LNCaP clone FGC (cell line): ENCODE measurements at regions not wholly inside any gene's neighbourhood (a gene's known extent, or its start where the extent isn't known, plus 50 kb on each side); places are given as distances from the start of the nearest gene placed in this dataset.

Source experiments
- DNase-seq: peaks from one replicate; pipeline ENCODE4 v3.0.0-alpha.2; 2011; ENCODE audit warnings: low read depth
- H3K4me3 ChIP-seq: 2 replicates; pipeline ENCODE4 v1.5.1; 2011; ENCODE audit warnings: mild to moderate bottlenecking, low read depth, low read length, control low read depth
- CTCF ChIP-seq: IDR thresholded peaks from 2 replicates; pipeline ENCODE4 v1.5.1; 2012; ENCODE audit warnings: mild to moderate bottlenecking; ENCODE audit not compliant: control insufficient read depth, insufficient read depth; ENCODE audit errors: extremely low read depth

DNA sequence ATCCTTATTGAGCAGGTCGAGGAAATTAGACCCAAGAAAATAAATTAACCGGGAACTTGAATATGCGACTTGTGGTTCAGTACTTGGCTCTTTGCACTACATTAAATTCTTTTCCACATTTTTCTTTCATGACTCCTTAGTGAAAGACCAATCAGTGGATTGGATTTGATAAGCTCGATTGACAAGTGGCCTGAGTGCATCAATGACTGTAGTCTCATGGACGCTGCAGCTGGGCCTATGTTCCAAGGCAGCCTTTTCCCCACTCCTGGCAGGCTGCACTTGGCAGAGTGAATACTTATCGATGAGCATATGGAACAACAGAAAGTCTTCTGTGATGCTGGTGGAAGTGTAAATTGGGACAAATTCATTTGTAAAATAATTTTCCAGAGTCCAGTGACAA is 210.8 kb upstream of the EXOC2 start:
- H3K4me3 ChIP-seq, result no peak overlapping the region
- TF ChIP-seq CTCF, result no peak
- DNase-seq, result no peak

DNA sequence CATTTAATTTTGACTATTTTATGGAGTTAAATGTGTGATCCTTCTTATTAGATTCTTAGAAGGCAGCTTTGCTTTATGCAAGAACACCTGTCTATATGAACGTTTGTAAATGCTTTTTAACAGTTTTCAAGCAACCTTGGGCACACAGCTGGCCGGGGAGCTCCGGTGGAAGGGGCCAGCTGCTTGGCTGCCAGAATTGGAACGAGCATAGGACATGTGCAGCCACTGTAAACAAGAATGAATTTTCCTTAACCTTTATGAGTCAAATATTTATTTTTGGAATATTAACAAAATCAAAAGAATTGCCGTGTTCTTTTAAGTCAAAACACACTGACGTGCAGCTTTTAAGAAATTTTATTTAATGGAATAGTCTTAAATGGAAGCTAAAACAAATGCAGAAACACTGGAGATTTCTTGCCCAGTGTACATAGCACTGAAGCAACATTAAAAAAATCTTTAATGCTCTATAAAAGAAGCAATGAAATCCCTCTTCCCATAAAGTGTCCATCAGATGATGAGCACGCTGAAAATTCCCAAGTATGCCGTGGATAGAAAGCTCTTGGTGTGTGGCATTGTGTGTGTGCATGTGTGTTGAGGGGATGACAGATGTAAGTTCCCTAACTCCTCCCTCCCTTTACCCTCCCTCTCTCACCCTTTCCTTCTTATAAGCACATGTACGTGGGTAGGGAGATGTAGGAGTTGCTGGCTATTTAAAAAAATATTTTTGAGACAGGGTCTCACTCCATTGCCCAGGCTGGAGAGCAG is 208.9 kb upstream of the EXOC2 start:
- no peak for TF ChIP-seq CTCF
- DNase-seq, result peak; percentile 60
- H3K4me3 ChIP-seq, result no peak overlapping the region

DNA sequence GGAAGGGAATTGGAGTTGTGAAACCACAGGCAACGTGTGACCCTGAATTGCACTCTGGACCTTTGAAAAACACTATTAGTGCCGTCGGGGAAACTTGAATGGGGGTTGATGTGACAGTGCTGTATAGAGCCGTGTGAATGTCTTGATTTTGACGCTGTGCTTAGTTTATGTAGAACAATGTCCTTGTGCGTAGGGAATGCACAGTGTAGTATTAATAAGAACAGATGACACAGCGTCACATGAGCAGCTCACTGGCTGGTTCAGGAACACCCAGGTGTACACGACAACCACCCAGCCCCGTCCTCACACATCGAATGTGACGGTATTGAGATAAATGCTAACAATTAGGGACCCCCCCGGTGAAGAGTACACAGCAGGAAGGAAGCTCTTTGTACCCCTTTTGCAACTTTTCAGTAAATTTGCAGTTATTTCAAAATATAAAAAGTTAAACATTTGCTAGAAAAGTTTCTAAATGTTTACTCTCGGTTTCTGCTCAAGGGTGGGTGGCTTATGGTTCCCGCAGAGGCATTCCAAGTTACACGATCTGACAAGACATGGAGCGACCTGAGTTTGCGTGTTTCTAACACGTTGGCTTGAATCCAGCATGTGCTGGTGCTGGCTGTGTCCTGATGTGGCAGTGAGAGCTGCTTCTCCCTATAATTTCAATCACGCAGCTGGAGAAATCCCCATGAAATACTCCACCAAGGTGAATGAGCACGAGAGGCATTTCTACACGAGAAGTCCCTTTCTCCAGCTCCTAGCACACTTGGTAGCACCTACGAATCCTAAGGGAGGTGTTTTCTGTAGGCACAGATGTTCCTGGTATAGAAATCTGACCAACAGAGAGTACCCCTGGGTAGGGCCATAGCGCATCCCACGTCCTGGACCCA is 208.0 kb upstream of the EXOC2 start:
- no peak for TF ChIP-seq CTCF
- H3K4me3 ChIP-seq, result no peak overlapping the region

DNA sequence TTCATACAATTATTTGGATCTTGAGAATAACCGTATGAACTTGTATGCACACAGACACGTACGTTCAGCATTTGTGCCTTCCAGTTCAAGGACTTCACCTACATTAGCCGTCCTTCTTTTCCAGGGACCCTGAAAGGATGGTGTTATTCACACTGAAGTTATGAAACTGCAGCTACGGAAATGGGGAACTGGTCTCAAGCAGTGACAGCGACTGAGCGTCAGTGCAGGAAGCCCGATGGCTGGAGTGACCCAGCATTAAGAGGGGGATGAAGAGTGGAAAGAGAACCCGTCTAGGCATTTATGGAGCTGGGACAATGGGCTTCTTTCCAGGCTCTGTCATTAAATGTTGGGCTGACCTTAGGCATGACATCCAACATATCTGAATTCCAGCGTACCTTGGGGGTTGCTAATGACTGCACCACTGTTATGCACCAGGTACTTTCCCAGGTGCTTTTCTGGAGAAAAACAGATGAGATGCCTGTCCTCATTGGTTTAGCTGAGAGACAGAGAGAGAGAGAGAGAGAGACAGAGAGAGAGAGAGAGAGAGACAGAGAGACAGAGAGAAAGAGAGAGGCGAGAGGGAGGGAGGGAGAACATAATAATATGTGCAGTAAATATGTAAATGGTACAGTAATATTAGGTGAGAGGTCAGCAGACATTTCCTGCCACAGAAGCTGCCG is 204.7 kb upstream of the EXOC2 start:
- no peak for TF ChIP-seq CTCF
- no peak overlapping the region for H3K4me3 ChIP-seq
- no peak for DNase-seq

More for the DNA sequence above, 208.0 kb upstream of the EXOC2 start:
- DNase-seq, result no peak

DNA sequence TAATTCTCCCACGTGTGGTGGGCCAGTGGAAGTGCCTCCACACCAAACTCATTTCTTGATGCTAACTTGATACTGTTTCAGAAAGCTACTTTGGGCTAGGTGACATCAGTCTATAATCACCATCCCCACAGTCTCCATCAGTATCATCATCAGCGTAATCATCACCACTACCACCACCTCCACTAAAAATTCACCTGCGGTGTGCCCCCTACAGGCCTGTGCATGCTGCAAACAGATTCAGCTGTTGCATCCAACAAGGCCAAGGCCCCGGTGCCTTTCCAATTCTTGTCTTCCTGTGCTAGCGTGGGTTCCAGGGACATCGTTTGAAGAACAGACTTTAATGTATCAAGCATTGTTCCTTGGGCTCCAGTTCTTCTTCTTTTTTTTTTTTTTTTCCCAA is 201.3 kb upstream of the EXOC2 start:
- TF ChIP-seq CTCF, result peak; percentile 25
- no peak overlapping the region for H3K4me3 ChIP-seq
- no peak for DNase-seq

DNA sequence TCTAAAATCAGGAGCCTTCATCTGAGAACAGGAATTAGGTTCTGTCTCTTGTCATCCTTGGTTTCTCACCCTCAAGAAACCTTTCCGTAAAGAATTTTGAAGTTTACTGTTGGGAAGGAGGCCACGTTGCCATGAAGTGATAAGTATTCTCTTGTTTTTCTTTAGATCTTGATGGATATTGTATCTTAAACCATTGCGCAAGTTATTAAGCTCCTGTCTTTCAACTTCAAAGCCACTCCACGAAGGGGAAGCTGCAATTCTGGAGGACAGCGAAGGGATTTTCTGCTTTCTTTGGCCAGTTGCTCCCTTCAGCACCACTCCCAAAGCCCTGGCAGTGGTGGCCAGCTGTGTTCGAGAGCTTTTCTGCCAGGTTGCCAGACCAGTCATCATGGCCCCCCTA is 198.1 kb upstream of the EXOC2 start:
- no peak for TF ChIP-seq CTCF
- no peak for DNase-seq
- H3K4me3 ChIP-seq, result no peak overlapping the region
